H1 (cell line): ENCODE measurements at regions not wholly inside any gene's neighbourhood (a gene's known extent, or its start where the extent isn't known, plus 50 kb on each side); places are given as distances from the start of the nearest gene placed in this dataset.

Experiments
- CTCF ChIA-PET: fragments of 300-600 bp; sonication (Branson Sonifier 250); formaldehyde crosslinking; loops from one replicate; lab custom pipeline; 2021; ENCODE audit not compliant: partially characterized antibody; lab: Charles Lee
- POLR2A ChIA-PET: fragments of 300-600 bp; sonication (Branson Sonifier 250); formaldehyde crosslinking; loops from one replicate; lab custom pipeline; 2021; ENCODE audit warnings: inconsistent platforms; ENCODE audit not compliant: partially characterized antibody; lab: Charles Lee
- DNase-seq, 2 experiments: peaks; one replicate each; pipeline versions ENCODE4 v3.0.0 to v3.0.0-alpha.2; 2010 to 2022; ENCODE audit warnings: low spot score in 2 of 2, low read depth in 1 of 2, mixed read lengths in 1 of 2
- FAIRE-seq: peaks from 2 replicates; lab custom pipeline; 2011; peaks lifted over from hg19 to GRCh38; lab: Jason Lieb, UNC
- H2AFZ ChIP-seq: 2 replicates; pipeline ENCODE4 v1.8.1; 2012; ENCODE audit warnings: low read length, inconsistent platforms
- H2AK5ac ChIP-seq: 2 replicates; pipeline ENCODE4 v1.6.1; 2013; ENCODE audit warnings: low read depth, low read length
- H2BK120ac ChIP-seq: replicated peaks from 2 replicates; pipeline ENCODE3; 2013; ENCODE audit warnings: low read depth, low read length, inconsistent platforms
- H2BK12ac ChIP-seq: 2 replicates; pipeline ENCODE4 v1.6.1; 2013; ENCODE audit warnings: low read depth, low read length
- H2BK15ac ChIP-seq: 2 replicates; pipeline ENCODE4 v1.6.1; 2013; ENCODE audit warnings: low read length
- H2BK20ac ChIP-seq: 2 replicates; pipeline ENCODE4 v1.6.1; 2013; ENCODE audit warnings: low read length
- H2BK5ac ChIP-seq: 2 replicates; pipeline ENCODE4 v1.6.1; 2013; ENCODE audit warnings: low read depth, low read length
- H3K14ac ChIP-seq: 2 replicates; pipeline ENCODE4 v1.6.1; 2013; ENCODE audit warnings: inconsistent platforms; ENCODE audit not compliant: insufficient read length
- H3K18ac ChIP-seq: 2 replicates; pipeline ENCODE4 v1.6.1; 2013; ENCODE audit warnings: low read length; ENCODE audit errors: extremely low read depth
- H3K23ac ChIP-seq: 2 replicates; pipeline ENCODE4 v1.6.1; 2013; ENCODE audit warnings: inconsistent platforms; ENCODE audit not compliant: insufficient read length
- H3K23me2 ChIP-seq: 2 replicates; pipeline ENCODE4 v1.6.1; 2013; ENCODE audit warnings: low read depth, low read length
- H3K27ac ChIP-seq: 2 replicates; pipeline ENCODE4 v1.6.1; 2011; ENCODE audit warnings: low read depth, low read length, inconsistent platforms
- H3K27me3 ChIP-seq, 4 experiments: replicated peaks in 1 of 4; 1 replicate in 1 of 4; 2 replicates in 3 of 4; pipeline versions ENCODE4 v1.6.1 to v1.8.1; 2011 to 2013; ENCODE audit warnings: low read length in 3 of 4, mild to moderate bottlenecking in 3 of 4, inconsistent platforms in 2 of 4, mixed read lengths in 2 of 4, moderate library complexity in 1 of 4; ENCODE audit not compliant: control insufficient read depth in 3 of 4, insufficient read depth in 3 of 4; ENCODE audit errors: extremely low read depth in 1 of 4
- H3K36me3 ChIP-seq, 4 experiments: 2 replicates each; pipeline versions ENCODE4 v1.6.1 to v1.8.1; 2011 to 2013; ENCODE audit warnings: mild to moderate bottlenecking in 4 of 4, low read length in 3 of 4, moderate library complexity in 2 of 4, control low read depth in 1 of 4, inconsistent platforms in 1 of 4; ENCODE audit not compliant: insufficient read depth in 4 of 4, control insufficient read depth in 2 of 4
- H3K4ac ChIP-seq: replicated peaks from 2 replicates; pipeline ENCODE3; 2013; ENCODE audit warnings: low read length, low read depth, mixed read lengths, inconsistent platforms; ENCODE audit not compliant: insufficient read length
- H3K4me1 ChIP-seq, 4 experiments: replicated peaks in 1 of 4; 1 replicate in 1 of 4; 2 replicates in 3 of 4; pipeline versions ENCODE4 v1.6.1 to v1.8.1; 2011 to 2013; ENCODE audit warnings: low read length in 3 of 4, inconsistent platforms in 2 of 4, mixed read lengths in 1 of 4; ENCODE audit not compliant: insufficient read depth in 4 of 4, control insufficient read depth in 3 of 4
- H3K4me2 ChIP-seq, 2 experiments: 2 replicates each; pipeline versions ENCODE4 v1.6.1 to v1.8.1; 2011 to 2013; ENCODE audit warnings: low read depth in 2 of 2, low read length in 2 of 2, control low read depth in 1 of 2, inconsistent platforms in 1 of 2, mild to moderate bottlenecking in 1 of 2; ENCODE audit not compliant: insufficient read depth in 1 of 2
- H3K4me3 ChIP-seq, 4 experiments: fragments of 200-600, 300-600 bp in 1 of 4; sonication (generic), shearing (Covaris generic), sonication (Bioruptor Twin) in 1 of 4; 2 replicates each; pipeline versions ENCODE4 v1.5.1 to v1.8.1; 2011 to 2016; ENCODE audit warnings: low read length in 4 of 4, low read depth in 3 of 4, control low read depth in 2 of 4, inconsistent platforms in 2 of 4, mild to moderate bottlenecking in 2 of 4, mixed read lengths in 1 of 4, moderate library complexity in 1 of 4; ENCODE audit not compliant: insufficient read depth in 2 of 4; ENCODE audit errors: extremely low read depth in 1 of 4
- H3K56ac ChIP-seq: replicated peaks from 2 replicates; pipeline ENCODE3; 2013; ENCODE audit warnings: low read depth, mild to moderate bottlenecking, mixed read lengths, low read length, inconsistent platforms; ENCODE audit not compliant: insufficient read length
- H3K79me1 ChIP-seq: 2 replicates; pipeline ENCODE4 v1.6.1; 2013; ENCODE audit warnings: low read depth, low read length, control low read depth
- H3K79me2 ChIP-seq, 2 experiments: 2 replicates each; pipeline versions ENCODE4 v1.6.1 to v1.8.1; 2012 to 2013; ENCODE audit warnings: low read length in 2 of 2, mild to moderate bottlenecking in 2 of 2, inconsistent platforms in 1 of 2; ENCODE audit not compliant: insufficient read depth in 2 of 2, control insufficient read depth in 1 of 2
- H3K9ac ChIP-seq, 4 experiments: replicated peaks in 1 of 4; 1 replicate in 1 of 4; 2 replicates in 3 of 4; pipeline versions ENCODE4 v1.6.1 to v1.8.1; 2011 to 2013; ENCODE audit warnings: low read depth in 3 of 4, low read length in 3 of 4, control low read depth in 2 of 4, mild to moderate bottlenecking in 2 of 4, moderate library complexity in 2 of 4, inconsistent platforms in 1 of 4; ENCODE audit errors: extremely low read depth in 1 of 4
- H3K9me3 ChIP-seq, 2 experiments: 2 replicates each; pipeline versions ENCODE4 v1.6.1 to v1.8.1; 2012 to 2013; ENCODE audit warnings: mild to moderate bottlenecking in 2 of 2, moderate library complexity in 2 of 2, control low read depth in 1 of 2, inconsistent platforms in 1 of 2, low read depth in 1 of 2, low read length in 1 of 2, mixed read lengths in 1 of 2; ENCODE audit not compliant: insufficient read depth in 2 of 2
- H4K20me1 ChIP-seq, 2 experiments: replicated peaks in 1 of 2; 2 replicates each; pipeline versions ENCODE3 to v1.8.1; 2011 to 2013; ENCODE audit warnings: inconsistent platforms in 2 of 2, low read length in 2 of 2, mild to moderate bottlenecking in 1 of 2; ENCODE audit not compliant: insufficient read depth in 2 of 2, control insufficient read depth in 1 of 2
- H4K5ac ChIP-seq: 2 replicates; pipeline ENCODE4 v1.6.1; 2013; ENCODE audit warnings: low read length, low read depth, mixed read lengths, inconsistent platforms; ENCODE audit not compliant: insufficient read length
- H4K8ac ChIP-seq: 2 replicates; pipeline ENCODE4 v1.8.0; 2013; ENCODE audit warnings: mild to moderate bottlenecking, moderate library complexity, low read length, inconsistent platforms; ENCODE audit not compliant: insufficient read depth; ENCODE audit errors: extremely low read depth
- H4K91ac ChIP-seq: replicated peaks from 2 replicates; pipeline ENCODE3; 2013; ENCODE audit warnings: low read length, mixed read lengths, inconsistent platforms; ENCODE audit not compliant: insufficient read length
- BACH1 ChIP-seq: IDR thresholded peaks from 2 replicates; pipeline ENCODE4 v1.6.1; 2012; ENCODE audit warnings: low read length, improper control_type of control experiment
- E2F6 ChIP-seq: IDR thresholded peaks from 2 replicates; pipeline ENCODE4 v1.6.1; 2012; ENCODE audit warnings: inconsistent platforms
- EGR1 ChIP-seq: IDR thresholded peaks from 2 replicates; pipeline ENCODE4 v1.6.1; 2011; ENCODE audit warnings: low read depth, low read length, borderline replicate concordance
- HDAC2 ChIP-seq, 2 experiments: fragments of 300-600 bp in 1 of 2; sonication (generic) in 1 of 2; IDR thresholded peaks; 2 replicates each; pipeline ENCODE4 v1.6.1; 2011 to 2012; ENCODE audit warnings: low read depth in 2 of 2, low read length in 2 of 2, mild to moderate bottlenecking in 2 of 2, moderate library complexity in 2 of 2, borderline replicate concordance in 1 of 2, inconsistent platforms in 1 of 2
- NRF1 ChIP-seq: IDR thresholded peaks from 2 replicates; pipeline ENCODE4 v1.6.1; 2011; ENCODE audit warnings: mild to moderate bottlenecking, low read depth, low read length, improper control_type of control experiment
- RBBP5 ChIP-seq: IDR thresholded peaks from 2 replicates; pipeline ENCODE4 v1.7.1; 2012; ENCODE audit warnings: low read depth, mild to moderate bottlenecking, inconsistent platforms, low read length, moderate library complexity, borderline replicate concordance
- ZNF274 ChIP-seq: IDR thresholded peaks from 2 replicates; pipeline ENCODE4 v1.7.0; 2012; ENCODE audit warnings: low read length, borderline replicate concordance; ENCODE audit errors: extremely low read depth
- WGBS, 2 experiments: shearing (Covaris generic) in 1 of 2; methylation state at CpG; one replicate each; pipeline versions ENCODE4 v1.1.6 to v1.1.7; 2013 to 2015; ENCODE audit warnings: low lambda C conversion rate in 2 of 2, mixed read lengths in 2 of 2, inconsistent platforms in 1 of 2, low coverage in 1 of 2, missing lambda C conversion rate in 1 of 2; ENCODE audit not compliant: insufficient replicate concordance in 2 of 2, insufficient coverage in 1 of 2, insufficient read length in 1 of 2; ENCODE audit errors: extremely low coverage in 1 of 2, missing lambda C conversion rate in 1 of 2; 5-methylcytosine and 5-hydroxymethylcytosine counted together

GRCh38 chr1:189175889-189176288 is 1301.8 kb downstream of the BRINP3 start:
- Histone ChIP-seq H3K27ac (no peak overlapping the region), H3K4me2 (no peak overlapping the region), H2BK15ac (no peak overlapping the region), H2BK20ac (no peak overlapping the region), H3K4ac (no peak overlapping the region), H2BK12ac (no peak overlapping the region), H4K5ac (no peak overlapping the region), H2BK120ac (no peak overlapping the region), H3K36me3 (no peaks in the 10 kb centered on the region), H2BK5ac (no peak overlapping the region), H3K9me3 (no peaks in the 10 kb centered on the region), H4K91ac (no peak overlapping the region), H3K23me2 (no peaks in the 10 kb centered on the region), H3K27me3 (no peaks in the 10 kb centered on the region), H3K4me1 (no peaks in the 10 kb centered on the region), H4K20me1 (no peaks in the 10 kb centered on the region), H4K8ac (no peak overlapping the region), H3K23ac (no peak overlapping the region), H2AK5ac (no peak overlapping the region), H3K79me2 (no peaks in the 10 kb centered on the region), H3K18ac (no peak overlapping the region), H3K4me3 (no peak overlapping the region), H3K9ac (no peak overlapping the region), H3K14ac (no peak overlapping the region), H2AFZ (no peak overlapping the region), H3K56ac (no peak overlapping the region), H3K79me1 (no peaks in the 10 kb centered on the region)
- DNase-seq (no peak), FAIRE-seq (no peak)
- ChIA-PET CTCF (no interaction called here), POLR2A (no interaction called here)
- WGBS, 2 experiments, result 96% methylated on average over 1 of the region's 1 CpG; no CpG with 5 or more reads in 1 of the 2 experiments
- TF ChIP-seq EGR1 (no peak), HDAC2 (IDR thresholded peaks at IDR 0.05; ENCODE audit: borderline replicate concordance in 1 of 2, low read depth in 2 of 2, low read length in 2 of 2) (no peak), ZNF274 (no peak), E2F6 (no peak), RBBP5 (no peak), BACH1 (no peak), NRF1 (no peak)
